ENCODE measurements at regions not wholly inside any gene's neighbourhood (a gene's known extent, or its start where the extent isn't known, plus 50 kb on each side); places are given as distances from the start of the nearest gene placed in this dataset.
"Not testable (repeated sequence)": the region's sequence is repeated elsewhere in the genome, so short reads cannot be mapped to it uniquely, and the experiment has no call there.

GRCh38 chr12:88909510-88909909 lies 329.2 kb upstream of the KITLG start:
- no peaks in the 10 kb centered on the region for H3K36me3 Mint-ChIP-seq (ENCODE audit: low read depth)

GRCh38 chr12:88908345-88908744 lies 328.1 kb upstream of the KITLG start:
- Mint-ChIP-seq H3K36me3 (ENCODE audit: low read depth) (no peaks in the 10 kb centered on the region), H3K27ac (no peak overlapping the region), H3K9me3 (no peaks in the 10 kb centered on the region), H3K4me1 (no peaks in the 10 kb centered on the region), H3K27me3 (no peaks in the 10 kb centered on the region), H3K4me3 (no peak overlapping the region)
- ChIA-PET CTCF (no interaction called here), POLR2A (no interaction called here)
- DNase-seq: no peak

More at GRCh38 chr12:88909510-88909909, 329.2 kb upstream of the KITLG start:
- H3K4me3 Mint-ChIP-seq: no peak overlapping the region
- H3K4me1 Mint-ChIP-seq: no peaks in the 10 kb centered on the region
- DNase-seq: no peak
- POLR2A ChIA-PET: no interaction called here
- peaks cover under 1% of the 10 kb centered on the region for H3K9me3 Mint-ChIP-seq
- no peak overlapping the region for H3K27ac Mint-ChIP-seq
- H3K27me3 Mint-ChIP-seq: no peaks in the 10 kb centered on the region
- CTCF ChIA-PET: no interaction called here

GRCh38 chr12:88904705-88905104 lies 324.4 kb upstream of the KITLG start:
- Mint-ChIP-seq H3K27me3 (no peaks in the 10 kb centered on the region), H3K9me3 (no peaks in the 10 kb centered on the region), H3K36me3 (ENCODE audit: low read depth) (no peaks in the 10 kb centered on the region), H3K4me1 (no peaks in the 10 kb centered on the region), H3K4me3 (no peak overlapping the region), H3K27ac (no peak overlapping the region)
- DNase-seq: no peak
- POLR2A ChIA-PET: no interaction called here
- CTCF ChIA-PET: no interaction called here

- DNase-seq: no peak
- H3K4me3 Mint-ChIP-seq: no peak overlapping the region
- no peaks in the 10 kb centered on the region for H3K4me1 Mint-ChIP-seq
- H3K27me3 Mint-ChIP-seq: no peaks in the 10 kb centered on the region
- ChIA-PET POLR2A (no interaction called here), CTCF (no interaction called here)
- H3K36me3 Mint-ChIP-seq (ENCODE audit: low read depth): no peaks in the 10 kb centered on the region
- no peaks in the 10 kb centered on the region for H3K9me3 Mint-ChIP-seq
- no peak overlapping the region for H3K27ac Mint-ChIP-seq
These were observed 323.1 kb upstream of the KITLG start for GRCh38 chr12:88903333-88903732.

GRCh38 chr12:88897723-88898122 lies 317.5 kb upstream of the KITLG start:
- DNase-seq: no peak
- H3K4me1 Mint-ChIP-seq: no peaks in the 10 kb centered on the region
- no peak overlapping the region for H3K4me3 Mint-ChIP-seq
- no peaks in the 10 kb centered on the region for H3K9me3 Mint-ChIP-seq
- H3K36me3 Mint-ChIP-seq (ENCODE audit: low read depth): no peaks in the 10 kb centered on the region
- CTCF ChIA-PET: no interaction called here
- no peaks in the 10 kb centered on the region for H3K27me3 Mint-ChIP-seq
- POLR2A ChIA-PET: no interaction called here
- H3K27ac Mint-ChIP-seq: no peak overlapping the region

GRCh38 chr12:88896958-88897357 lies 316.7 kb upstream of the KITLG start:
- no peaks in the 10 kb centered on the region for H3K36me3 Mint-ChIP-seq (ENCODE audit: low read depth)
- no peaks in the 10 kb centered on the region for H3K27me3 Mint-ChIP-seq
- H3K4me3 Mint-ChIP-seq: no peak overlapping the region
- POLR2A ChIA-PET: no interaction called here
- H3K27ac Mint-ChIP-seq: no peak overlapping the region
- no peaks in the 10 kb centered on the region for H3K4me1 Mint-ChIP-seq
- DNase-seq: no peak
- CTCF ChIA-PET: no interaction called here
- no peaks in the 10 kb centered on the region for H3K9me3 Mint-ChIP-seq

GRCh38 chr12:88895634-88896033 lies 315.4 kb upstream of the KITLG start:
- POLR2A ChIA-PET: interaction anchor here (1.2 kb wide), 1 partner anchor 8 kb away, joined by 3 read pairs; no protein-coding TSS in a partner anchor

GRCh38 chr12:88893801-88894200 lies 313.5 kb upstream of the KITLG start:
- Mint-ChIP-seq H3K27me3 (no peaks in the 10 kb centered on the region), H3K9me3 (no peaks in the 10 kb centered on the region), H3K36me3 (ENCODE audit: low read depth) (no peaks in the 10 kb centered on the region), H3K4me3 (no peak overlapping the region), H3K27ac (no peak overlapping the region), H3K4me1 (no peaks in the 10 kb centered on the region)
- ChIA-PET POLR2A (no interaction called here), CTCF (no interaction called here)
- no peak for DNase-seq

More at GRCh38 chr12:88895634-88896033, 315.4 kb upstream of the KITLG start:
- Mint-ChIP-seq H3K27me3 (no peaks in the 10 kb centered on the region), H3K4me3 (no peak overlapping the region), H3K36me3 (ENCODE audit: low read depth) (no peaks in the 10 kb centered on the region), H3K4me1 (no peaks in the 10 kb centered on the region), H3K27ac (no peak overlapping the region), H3K9me3 (no peaks in the 10 kb centered on the region)
- CTCF ChIA-PET: no interaction called here
- DNase-seq: no peak

GRCh38 chr12:88891434-88891833 lies 311.2 kb upstream of the KITLG start:
- CTCF ChIA-PET; DNase-seq; H3K4me1 Mint-ChIP-seq; H3K27ac Mint-ChIP-seq; H3K27me3 Mint-ChIP-seq; H3K36me3 Mint-ChIP-seq (ENCODE audit: low read depth); H3K9me3 Mint-ChIP-seq; POLR2A ChIA-PET; H3K4me3 Mint-ChIP-seq: not testable (repeated sequence)

GRCh38 chr12:88889326-88890110 lies 309.2 kb upstream of the KITLG start:
- no peaks in the 10 kb centered on the region for H3K4me1 Mint-ChIP-seq
- H3K36me3 Mint-ChIP-seq (ENCODE audit: low read depth): no peaks in the 10 kb centered on the region
- CTCF ChIA-PET: no interaction called here
- DNase-seq: no peak
- POLR2A ChIA-PET: no interaction called here
- no peaks in the 10 kb centered on the region for H3K27me3 Mint-ChIP-seq
- no peak overlapping the region for H3K27ac Mint-ChIP-seq
- H3K4me3 Mint-ChIP-seq: no peak overlapping the region
- no peaks in the 10 kb centered on the region for H3K9me3 Mint-ChIP-seq

GRCh38 chr12:88884600-88884999 lies 304.3 kb upstream of the KITLG start:
- no peak for DNase-seq
- no peaks in the 10 kb centered on the region for H3K9me3 Mint-ChIP-seq
- no peaks in the 10 kb centered on the region for H3K36me3 Mint-ChIP-seq (ENCODE audit: low read depth)
- H3K4me3 Mint-ChIP-seq: no peak overlapping the region
- no peaks in the 10 kb centered on the region for H3K27me3 Mint-ChIP-seq
- no peak overlapping the region for H3K27ac Mint-ChIP-seq
- H3K4me1 Mint-ChIP-seq: no peaks in the 10 kb centered on the region
- POLR2A ChIA-PET: no interaction called here
- CTCF ChIA-PET: no interaction called here

GRCh38 chr12:88882662-88883061 lies 302.4 kb upstream of the KITLG start:
- ChIA-PET POLR2A (no interaction called here), CTCF (no interaction called here)
- H3K36me3 Mint-ChIP-seq (ENCODE audit: low read depth): no peaks in the 10 kb centered on the region
- no peaks in the 10 kb centered on the region for H3K4me1 Mint-ChIP-seq
- no peak overlapping the region for H3K27ac Mint-ChIP-seq
- DNase-seq: no peak
- H3K4me3 Mint-ChIP-seq: no peak overlapping the region
- no peaks in the 10 kb centered on the region for H3K9me3 Mint-ChIP-seq
- H3K27me3 Mint-ChIP-seq: no peaks in the 10 kb centered on the region

- Mint-ChIP-seq H3K27ac (no peak overlapping the region), H3K27me3 (no peaks in the 10 kb centered on the region), H3K4me3 (no peak overlapping the region), H3K36me3 (ENCODE audit: low read depth) (no peaks in the 10 kb centered on the region), H3K9me3 (no peaks in the 10 kb centered on the region), H3K4me1 (no peaks in the 10 kb centered on the region)
- ChIA-PET POLR2A (no interaction called here), CTCF (no interaction called here)
- DNase-seq: no peak
These were observed 299.8 kb upstream of the KITLG start for GRCh38 chr12:88880051-88880450.

GRCh38 chr12:88878295-88878694 lies 298.0 kb upstream of the KITLG start:
- Mint-ChIP-seq H3K4me1 (no peaks in the 10 kb centered on the region), H3K4me3 (no peak overlapping the region), H3K27me3 (no peaks in the 10 kb centered on the region), H3K36me3 (ENCODE audit: low read depth) (no peaks in the 10 kb centered on the region), H3K27ac (no peak overlapping the region), H3K9me3 (no peaks in the 10 kb centered on the region)
- ChIA-PET POLR2A (no interaction called here), CTCF (no interaction called here)
- DNase-seq: no peak

Measured in activated CD4-positive, alpha-beta memory T cell treated with anti-CD3 and anti-CD28 coated beads, Interleukin-2, amount 10 ng/mL, durations not matched to agents 7 days and 5 days (primary cell).